ENCODE measurements at regions not wholly inside any gene's neighbourhood (a gene's known extent, or its start where the extent isn't known, plus 50 kb on each side); places are given as distances from the start of the nearest gene placed in this dataset.

GRCh38 chr10:78394047-78394446 is 360.4 kb downstream of the RPS24 start:
- TF ChIP-seq, protein P1, sequence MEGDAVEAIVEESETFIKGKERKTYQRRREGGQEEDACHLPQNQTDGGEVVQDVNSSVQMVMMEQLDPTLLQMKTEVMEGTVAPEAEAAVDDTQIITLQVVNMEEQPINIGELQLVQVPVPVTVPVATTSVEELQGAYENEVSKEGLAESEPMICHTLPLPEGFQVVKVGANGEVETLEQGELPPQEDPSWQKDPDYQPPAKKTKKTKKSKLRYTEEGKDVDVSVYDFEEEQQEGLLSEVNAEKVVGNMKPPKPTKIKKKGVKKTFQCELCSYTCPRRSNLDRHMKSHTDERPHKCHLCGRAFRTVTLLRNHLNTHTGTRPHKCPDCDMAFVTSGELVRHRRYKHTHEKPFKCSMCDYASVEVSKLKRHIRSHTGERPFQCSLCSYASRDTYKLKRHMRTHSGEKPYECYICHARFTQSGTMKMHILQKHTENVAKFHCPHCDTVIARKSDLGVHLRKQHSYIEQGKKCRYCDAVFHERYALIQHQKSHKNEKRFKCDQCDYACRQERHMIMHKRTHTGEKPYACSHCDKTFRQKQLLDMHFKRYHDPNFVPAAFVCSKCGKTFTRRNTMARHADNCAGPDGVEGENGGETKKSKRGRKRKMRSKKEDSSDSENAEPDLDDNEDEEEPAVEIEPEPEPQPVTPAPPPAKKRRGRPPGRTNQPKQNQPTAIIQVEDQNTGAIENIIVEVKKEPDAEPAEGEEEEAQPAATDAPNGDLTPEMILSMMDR (IDR thresholded peaks at IDR 0.05) = no peak
- no peak for TF ChIP-seq ZFX (IDR thresholded peaks at IDR 0.05; ENCODE audit: borderline replicate concordance)

All from 22Rv1 (cell line).